ENCODE measurements at regions not wholly inside any gene's neighbourhood (a gene's known extent, or its start where the extent isn't known, plus 50 kb on each side); places are given as distances from the start of the nearest gene placed in this dataset.

GRCh38 chr11:128399251-128400121, 187.9 kb downstream of the ETS1 start:
- DNase-seq (ENCODE audit: low read depth, low spot score) (peak; percentile 26), ATAC-seq (peak; percentile 93), FAIRE-seq (no peak)
- 66% methylated on average over 7 of the region's 7 CpGs for WGBS (ENCODE audit: insufficient coverage, insufficient replicate concordance, low lambda C conversion rate, missing lambda C conversion rate)
- SMC1A ChIA-PET (ENCODE audit: uncharacterized antibody, unreplicated experiment), result interaction anchor here (1.0 to 6.9 kb wide), 15 partner anchors 9 to 233 kb away, joined by 3 to 59 read pairs (median 4); no protein-coding TSS in a partner anchor
- peaks cover 8% of the 10 kb centered on the region for H3K4me1 ChIP-seq (ENCODE audit: control insufficient read depth, insufficient read depth, low read length)
- in situ Hi-C loops (cut with MboI), result no loop called here
- POLR2A ChIA-PET, result interaction anchor here (1.3 kb wide), 1 partner anchor 81 kb away, joined by 3 read pairs; no protein-coding TSS in a partner anchor
- no peaks in the 10 kb centered on the region for H3K27me3 ChIP-seq (replicated peaks in 1 of 2; ENCODE audit: control insufficient read depth in 2 of 2, insufficient read depth in 2 of 2, low read length in 1 of 2)
- H3K4me2 ChIP-seq (ENCODE audit: control insufficient read depth, insufficient read depth), result peak overlapping the region; percentile 44; the same call in 1 of the 2 replicates
- H3K9ac ChIP-seq (ENCODE audit: control insufficient read depth, insufficient read depth, low read length), result no peak overlapping the region
- no peak overlapping the region; the same call in 1 of the 2 replicates for H3K27ac ChIP-seq (ENCODE audit: control insufficient read depth, insufficient read depth)
- H3K4me3 ChIP-seq, result no peak overlapping the region
- RAD21 ChIA-PET (ENCODE audit: unreplicated experiment), result interaction anchor here (0.7 to 2.6 kb wide), 8 partner anchors 10 to 120 kb away, joined by 3 to 9 read pairs (median 4); no protein-coding TSS in a partner anchor
- no peaks in the 10 kb centered on the region for H3K9me3 ChIP-seq (replicated peaks; ENCODE audit: control insufficient read depth, insufficient read depth, low read length)
- no TSS peak for BruUV-seq (replicated peaks)
- no peak overlapping the region for H2AFZ ChIP-seq (ENCODE audit: control insufficient read depth, low read depth, low read length)
- no peaks in the 10 kb centered on the region for H4K20me1 ChIP-seq (ENCODE audit: control insufficient read depth, insufficient read depth)
- CTCF ChIA-PET, result interaction anchor here (0.5 to 1.0 kb wide), 4 partner anchors 15 to 126 kb away, joined by 3 to 5 read pairs (median 4); no protein-coding TSS in a partner anchor
- intact Hi-C loops (cut with micrococcal nuclease; ENCODE audit: unreplicated experiment), result no loop called here
- no peaks in the 10 kb centered on the region for H3K79me2 ChIP-seq (ENCODE audit: control insufficient read depth, insufficient read depth, low read length)
- no peaks in the 10 kb centered on the region for H3K36me3 ChIP-seq (ENCODE audit: control insufficient read depth in 2 of 2, insufficient read depth in 2 of 2, low read length in 1 of 2)
- TF ChIP-seq RUNX3 (IDR thresholded peaks at IDR 0.05; ENCODE audit: low read length), result peak; percentile 37; the same call in 1 of the 2 replicates
- no peak for TF ChIP-seq PAX5 (IDR thresholded peaks at IDR 0.05; ENCODE audit: borderline replicate concordance, low read depth, low read length)
- TF ChIP-seq NR2F1 (conservative IDR thresholded peaks at IDR 0.05), result no peak
- TF ChIP-seq POLR2AphosphoS2 (IDR thresholded peaks at IDR 0.05; ENCODE audit: low read depth, low read length), result no peak
- peak; percentile 33; the same call in 1 of the 2 replicates for TF ChIP-seq JUNB (IDR thresholded peaks at IDR 0.05)
- peak; percentile 51; the same call in 1 of the 2 replicates for TF ChIP-seq NFIC (IDR thresholded peaks at IDR 0.05; ENCODE audit: low read depth, low read length)
- TF ChIP-seq SPI1 (IDR thresholded peaks at IDR 0.05; ENCODE audit: borderline replicate concordance, insufficient read depth, low read depth, low read length), result peak; percentile 83
- no peak for TF ChIP-seq ETV6 (conservative IDR thresholded peaks at IDR 0.05 in 1 of 2, IDR thresholded peaks at IDR 0.05 in 1 of 2; ENCODE audit: borderline replicate concordance in 1 of 2, low read depth in 1 of 2)
- no peak for TF ChIP-seq SIN3A (IDR thresholded peaks at IDR 0.05; ENCODE audit: low read depth, low read length)
- TF ChIP-seq EP300 (IDR thresholded peaks at IDR 0.05; ENCODE audit: borderline replicate concordance in 1 of 2, control insufficient read depth in 1 of 2, low read depth in 2 of 2, low read length in 2 of 2), result 0 out of 4 replicates have a peak, but pooled peaks of 1 of the 2 experiments have one; percentile 31
- no peak for TF ChIP-seq CEBPB (IDR thresholded peaks at IDR 0.05; ENCODE audit: borderline replicate concordance in 1 of 2, low read depth in 2 of 2, low read length in 2 of 2)
- no peak for TF ChIP-seq CREB1 (IDR thresholded peaks at IDR 0.05; ENCODE audit: low read depth)
- TF ChIP-seq CTCF (IDR thresholded peaks at IDR 0.05 in 2 of 3, conservative IDR thresholded peaks at IDR 0.05 in 1 of 3; ENCODE audit: control insufficient read depth in 2 of 3, extremely low read depth in 1 of 3, insufficient read depth in 1 of 3, low read depth in 3 of 3, low read length in 3 of 3), result no peak
- TF ChIP-seq RBBP5 (conservative IDR thresholded peaks at IDR 0.05), result no peak
- TF ChIP-seq BCL11A (IDR thresholded peaks at IDR 0.05; ENCODE audit: low read depth, low read length), result peak; percentile 41; the same call in 1 of the 2 replicates
- no peak for TF ChIP-seq RAD51 (IDR thresholded peaks at IDR 0.05)
- peak; percentile 50; the same call in 1 of the 2 replicates for TF ChIP-seq MTA2 (IDR thresholded peaks at IDR 0.05; ENCODE audit: low read depth)
- TF ChIP-seq E4F1 (IDR thresholded peaks at IDR 0.05; ENCODE audit: borderline replicate concordance, partially characterized antibody), result no peak
- TF ChIP-seq JUND (IDR thresholded peaks at IDR 0.05; ENCODE audit: low read depth, low read length), result no peak

All from GM12878 (cell line).